ENCODE measurements at regions not wholly inside any gene's neighbourhood (a gene's known extent, or its start where the extent isn't known, plus 50 kb on each side); places are given as distances from the start of the nearest gene placed in this dataset.

DNA sequence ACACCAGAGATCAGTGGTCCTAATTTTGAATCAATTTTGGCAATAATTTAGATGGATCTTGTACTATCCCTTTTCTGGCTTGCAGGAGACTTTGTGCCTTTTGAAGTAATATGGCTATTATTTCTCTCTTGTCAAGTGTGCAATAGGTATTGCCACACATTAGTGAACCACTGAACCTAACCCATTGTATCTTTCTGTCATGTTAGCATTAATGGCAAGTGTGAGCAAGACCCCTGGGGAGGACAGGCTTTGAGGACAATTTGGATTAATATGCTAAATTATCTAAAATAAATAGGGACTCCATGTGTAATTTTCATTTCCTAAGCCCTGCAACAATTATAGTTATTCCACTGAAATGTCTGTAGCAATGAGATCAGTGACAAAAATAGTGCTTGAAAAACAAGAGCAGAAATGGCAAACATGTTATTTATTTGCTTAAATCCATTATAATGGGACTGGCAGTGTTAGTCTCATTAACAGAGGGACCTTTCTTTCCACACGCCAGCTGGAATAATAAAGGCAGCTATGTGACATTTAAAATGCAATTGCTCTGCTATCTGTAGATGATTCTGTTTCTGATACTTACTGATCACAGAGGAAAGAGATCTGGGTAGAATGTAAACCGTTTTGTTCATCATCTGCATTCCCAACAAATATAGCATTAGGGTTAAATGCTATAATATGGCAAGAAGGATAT is 753.3 kb upstream of the ZNF608 start:
- TF ChIP-seq, protein P1, sequence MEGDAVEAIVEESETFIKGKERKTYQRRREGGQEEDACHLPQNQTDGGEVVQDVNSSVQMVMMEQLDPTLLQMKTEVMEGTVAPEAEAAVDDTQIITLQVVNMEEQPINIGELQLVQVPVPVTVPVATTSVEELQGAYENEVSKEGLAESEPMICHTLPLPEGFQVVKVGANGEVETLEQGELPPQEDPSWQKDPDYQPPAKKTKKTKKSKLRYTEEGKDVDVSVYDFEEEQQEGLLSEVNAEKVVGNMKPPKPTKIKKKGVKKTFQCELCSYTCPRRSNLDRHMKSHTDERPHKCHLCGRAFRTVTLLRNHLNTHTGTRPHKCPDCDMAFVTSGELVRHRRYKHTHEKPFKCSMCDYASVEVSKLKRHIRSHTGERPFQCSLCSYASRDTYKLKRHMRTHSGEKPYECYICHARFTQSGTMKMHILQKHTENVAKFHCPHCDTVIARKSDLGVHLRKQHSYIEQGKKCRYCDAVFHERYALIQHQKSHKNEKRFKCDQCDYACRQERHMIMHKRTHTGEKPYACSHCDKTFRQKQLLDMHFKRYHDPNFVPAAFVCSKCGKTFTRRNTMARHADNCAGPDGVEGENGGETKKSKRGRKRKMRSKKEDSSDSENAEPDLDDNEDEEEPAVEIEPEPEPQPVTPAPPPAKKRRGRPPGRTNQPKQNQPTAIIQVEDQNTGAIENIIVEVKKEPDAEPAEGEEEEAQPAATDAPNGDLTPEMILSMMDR (IDR thresholded peaks at IDR 0.05) = no peak
- TF ChIP-seq SIN3A (IDR thresholded peaks at IDR 0.05; ENCODE audit: borderline replicate concordance, insufficient read depth, low read depth, low read length) (no peak), POLR2AphosphoS5 (IDR thresholded peaks at IDR 0.05; ENCODE audit: low read depth, low read length) (no peak)
- TF ChIP-seq, protein P2, sequence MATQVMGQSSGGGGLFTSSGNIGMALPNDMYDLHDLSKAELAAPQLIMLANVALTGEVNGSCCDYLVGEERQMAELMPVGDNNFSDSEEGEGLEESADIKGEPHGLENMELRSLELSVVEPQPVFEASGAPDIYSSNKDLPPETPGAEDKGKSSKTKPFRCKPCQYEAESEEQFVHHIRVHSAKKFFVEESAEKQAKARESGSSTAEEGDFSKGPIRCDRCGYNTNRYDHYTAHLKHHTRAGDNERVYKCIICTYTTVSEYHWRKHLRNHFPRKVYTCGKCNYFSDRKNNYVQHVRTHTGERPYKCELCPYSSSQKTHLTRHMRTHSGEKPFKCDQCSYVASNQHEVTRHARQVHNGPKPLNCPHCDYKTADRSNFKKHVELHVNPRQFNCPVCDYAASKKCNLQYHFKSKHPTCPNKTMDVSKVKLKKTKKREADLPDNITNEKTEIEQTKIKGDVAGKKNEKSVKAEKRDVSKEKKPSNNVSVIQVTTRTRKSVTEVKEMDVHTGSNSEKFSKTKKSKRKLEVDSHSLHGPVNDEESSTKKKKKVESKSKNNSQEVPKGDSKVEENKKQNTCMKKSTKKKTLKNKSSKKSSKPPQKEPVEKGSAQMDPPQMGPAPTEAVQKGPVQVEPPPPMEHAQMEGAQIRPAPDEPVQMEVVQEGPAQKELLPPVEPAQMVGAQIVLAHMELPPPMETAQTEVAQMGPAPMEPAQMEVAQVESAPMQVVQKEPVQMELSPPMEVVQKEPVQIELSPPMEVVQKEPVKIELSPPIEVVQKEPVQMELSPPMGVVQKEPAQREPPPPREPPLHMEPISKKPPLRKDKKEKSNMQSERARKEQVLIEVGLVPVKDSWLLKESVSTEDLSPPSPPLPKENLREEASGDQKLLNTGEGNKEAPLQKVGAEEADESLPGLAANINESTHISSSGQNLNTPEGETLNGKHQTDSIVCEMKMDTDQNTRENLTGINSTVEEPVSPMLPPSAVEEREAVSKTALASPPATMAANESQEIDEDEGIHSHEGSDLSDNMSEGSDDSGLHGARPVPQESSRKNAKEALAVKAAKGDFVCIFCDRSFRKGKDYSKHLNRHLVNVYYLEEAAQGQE (IDR thresholded peaks at IDR 0.05; ENCODE audit: insufficient read depth in 1 of 2, low read depth in 2 of 2, low read length in 1 of 2) = no peak
